CD14-positive monocyte (primary cell): ENCODE measurements at regions not wholly inside any gene's neighbourhood (a gene's known extent, or its start where the extent isn't known, plus 50 kb on each side); places are given as distances from the start of the nearest gene placed in this dataset.

Experiments
- DNase-seq, 3 donors: peaks; one replicate each; pipeline ENCODE4 v3.0.0-alpha.2; 2011 to 2022
- H2AFZ ChIP-seq: 2 replicates; pipeline ENCODE4 v1.6.0; 2012; ENCODE audit warnings: mild to moderate bottlenecking, low read depth, low read length, inconsistent platforms; ENCODE audit not compliant: insufficient read depth, poor library complexity, severe bottlenecking
- H3K27ac ChIP-seq, 2 donors: 1 replicate in 1 of 2; 2 replicates in 1 of 2; pipeline ENCODE4 v1.5.1; 2012 to 2013; ENCODE audit warnings: low read length in 2 of 2, control low read depth in 1 of 2, inconsistent platforms in 1 of 2, low read depth in 1 of 2, mild to moderate bottlenecking in 1 of 2
- H3K27me3 ChIP-seq, 2 donors: one replicate each; pipeline versions ENCODE4 v1.6.0 to v1.6.1; 2011 to 2013; ENCODE audit warnings: low read length in 2 of 2; ENCODE audit not compliant: control insufficient read depth in 2 of 2, insufficient read depth in 2 of 2
- H3K36me3 ChIP-seq, 2 donors: replicated peaks in 1 of 2; 1 replicate in 1 of 2; 2 replicates in 1 of 2; pipeline versions ENCODE4 v1.5.1 to v1.6.1; 2012 to 2013; ENCODE audit warnings: low read length in 2 of 2, control low read depth in 1 of 2, inconsistent platforms in 1 of 2, mild to moderate bottlenecking in 1 of 2; ENCODE audit not compliant: insufficient read depth in 2 of 2, control insufficient read depth in 1 of 2
- H3K4me1 ChIP-seq, 2 donors: 1 replicate in 1 of 2; 2 replicates in 1 of 2; pipeline versions ENCODE4 v1.5.1 to v1.6.1; 2012 to 2013; ENCODE audit warnings: low read length in 2 of 2, control low read depth in 1 of 2, inconsistent platforms in 1 of 2, mild to moderate bottlenecking in 1 of 2, moderate library complexity in 1 of 2; ENCODE audit not compliant: insufficient read depth in 2 of 2, control insufficient read depth in 1 of 2
- H3K4me2 ChIP-seq: replicated peaks from 2 replicates; pipeline ENCODE3; 2012; ENCODE audit warnings: low read length, moderate library complexity, mild to moderate bottlenecking; ENCODE audit not compliant: poor library complexity, severe bottlenecking; ENCODE audit errors: extremely low read depth
- H3K4me3 ChIP-seq, 3 experiments: fragments of 200-600 bp in 1 of 3; sonication (generic) in 1 of 3; replicated peaks in 1 of 3; 1 replicate in 2 of 3; 2 replicates in 1 of 3; pipeline ENCODE4 v1.5.1; 2011 to 2013; ENCODE audit warnings: low read length in 3 of 3, mild to moderate bottlenecking in 3 of 3, control low read depth in 2 of 3, low read depth in 2 of 3, inconsistent platforms in 1 of 3, moderate library complexity in 1 of 3
- H3K79me2 ChIP-seq: 2 replicates; pipeline ENCODE4 v1.6.0; 2012; ENCODE audit warnings: mild to moderate bottlenecking, control low read depth, inconsistent platforms, low read length, moderate library complexity; ENCODE audit not compliant: insufficient read depth
- H3K9ac ChIP-seq: 2 replicates; pipeline ENCODE4 v1.6.0; 2017; ENCODE audit warnings: low read length, mild to moderate bottlenecking; ENCODE audit not compliant: insufficient read depth, poor library complexity, severe bottlenecking
- H3K9me3 ChIP-seq, 2 donors: replicated peaks in 1 of 2; 1 replicate in 1 of 2; 2 replicates in 1 of 2; pipeline versions ENCODE4 v1.5.1 to v1.6.1; 2012 to 2013; ENCODE audit warnings: low read length in 2 of 2, control low read depth in 1 of 2; ENCODE audit not compliant: control insufficient read depth in 1 of 2, insufficient read depth in 1 of 2
- H4K20me1 ChIP-seq: 2 replicates; pipeline ENCODE4 v1.6.0; 2012; ENCODE audit warnings: mild to moderate bottlenecking, low read length, control low read depth, moderate library complexity; ENCODE audit not compliant: insufficient read depth
- H3K27ac Mint-ChIP-seq, 7 donors: one replicate each; pipeline ENCODE4 v1.8.0; 2020; ENCODE audit warnings: mild to moderate bottlenecking in 7 of 7, mixed read lengths in 7 of 7, moderate library complexity in 6 of 7, inconsistent platforms in 2 of 7
- H3K27me3 Mint-ChIP-seq, 3 donors: one replicate each; pipeline ENCODE4 v1.8.0; 2021 to 2022; ENCODE audit warnings: low read depth in 3 of 3, mild to moderate bottlenecking in 3 of 3, mixed read lengths in 3 of 3, moderate library complexity in 3 of 3, inconsistent platforms in 1 of 3
- H3K36me3 Mint-ChIP-seq, 2 donors: one replicate each; pipeline ENCODE4 v1.8.0; 2020; ENCODE audit warnings: mixed read lengths in 2 of 2, inconsistent platforms in 1 of 2, mild to moderate bottlenecking in 1 of 2
- H3K4me1 Mint-ChIP-seq: one replicate; pipeline ENCODE4 v1.8.0; 2020; ENCODE audit warnings: mild to moderate bottlenecking, mixed read lengths
- H3K4me3 Mint-ChIP-seq, 2 donors: one replicate each; pipeline ENCODE4 v1.8.0; 2020; ENCODE audit warnings: mild to moderate bottlenecking in 2 of 2, mixed read lengths in 2 of 2, moderate library complexity in 1 of 2
- H3K9me3 Mint-ChIP-seq, 7 donors: one replicate each; pipeline ENCODE4 v1.8.0; 2020 to 2022; ENCODE audit warnings: mixed read lengths in 7 of 7, mild to moderate bottlenecking in 6 of 7, moderate library complexity in 6 of 7, inconsistent platforms in 2 of 7
- CTCF ChIP-seq: fragments of 200-600 bp; IDR thresholded peaks from one replicate; pipeline ENCODE4 v1.8.0; 2022; ENCODE audit warnings: antibody characterized with exemption, mild to moderate bottlenecking
- WGBS: methylation state at CpG from one replicate; pipeline ENCODE4 v1.1.5; 2013; ENCODE audit warnings: missing lambda C conversion rate; ENCODE audit not compliant: insufficient coverage; 5-methylcytosine and 5-hydroxymethylcytosine counted together
- intact Hi-C, 2 donors: fragments of 100-400 bp; cut with micrococcal nuclease; formaldehyde crosslinking; loops; one replicate each; pipeline versions ENCODE4 v1.15.0 to v1.15.1; 2023

DNA sequence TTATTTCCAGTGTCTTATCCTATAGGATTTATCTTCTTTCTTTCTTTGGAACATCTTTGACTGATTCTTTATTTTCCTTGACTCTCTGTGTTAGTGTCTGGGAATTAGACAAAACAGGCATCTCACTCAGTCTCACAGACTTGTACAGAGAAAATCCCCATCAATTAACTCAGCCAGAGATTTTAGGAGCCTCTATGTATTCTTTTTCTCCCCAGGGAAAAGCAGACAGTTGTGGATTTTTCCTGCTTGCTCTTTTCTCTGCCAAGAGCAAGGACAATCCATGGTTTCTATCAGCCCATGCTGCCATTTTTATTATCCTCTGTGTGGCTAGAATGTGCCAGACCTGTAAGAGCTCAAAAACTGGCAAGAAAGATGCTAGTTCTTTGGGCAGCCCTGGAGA is 595.1 kb downstream of the SNAPC1 start:
- no peak overlapping the region for H3K27ac ChIP-seq
- H3K4me1 ChIP-seq = no peaks in the 10 kb centered on the region
- Mint-ChIP-seq H3K9me3 (peaks cover 0 to 13% (median 9%) of the 10 kb centered on the region in 7 donors), H3K27ac (no peak overlapping the region), H3K27me3 (no peaks in the 10 kb centered on the region), H3K4me1 (no peaks in the 10 kb centered on the region), H3K4me3 (no peak overlapping the region), H3K36me3 (no peaks in the 10 kb centered on the region)
- no peaks in the 10 kb centered on the region for H3K27me3 ChIP-seq
- DNase-seq = no peak
- H3K36me3 ChIP-seq = no peaks in the 10 kb centered on the region
- intact Hi-C loops = no loop called here
- H3K79me2 ChIP-seq = no peaks in the 10 kb centered on the region
- H3K9me3 ChIP-seq = peaks cover 0 to 15% of the 10 kb centered on the region in 2 donors
- H3K4me2 ChIP-seq = no peak overlapping the region
- no peak overlapping the region for H3K9ac ChIP-seq
- no peaks in the 10 kb centered on the region for H4K20me1 ChIP-seq
- no peak for TF ChIP-seq CTCF
- H3K4me3 ChIP-seq = no peak overlapping the region
- H2AFZ ChIP-seq = no peak overlapping the region

- Histone ChIP-seq H3K27ac (no peak overlapping the region), H3K4me2 (no peak overlapping the region), H4K20me1 (no peaks in the 10 kb centered on the region), H3K36me3 (no peaks in the 10 kb centered on the region), H2AFZ (no peak overlapping the region), H3K4me1 (no peaks in the 10 kb centered on the region), H3K27me3 (no peaks in the 10 kb centered on the region), H3K4me3 (no peak overlapping the region), H3K9me3 (peaks cover 4 to 7% of the 10 kb centered on the region in 2 donors), H3K79me2 (no peaks in the 10 kb centered on the region), H3K9ac (no peak overlapping the region)
- no peak overlapping the region for H3K27ac Mint-ChIP-seq
- TF ChIP-seq CTCF = no peak
- no peaks in the 10 kb centered on the region for H3K4me1 Mint-ChIP-seq
- DNase-seq = no peak
- no peak overlapping the region for H3K4me3 Mint-ChIP-seq
- no peaks in the 10 kb centered on the region for H3K36me3 Mint-ChIP-seq
- no peaks in the 10 kb centered on the region for H3K27me3 Mint-ChIP-seq
- 57% methylated on average over 1 of the region's 2 CpGs for WGBS
- H3K9me3 Mint-ChIP-seq = peaks cover 0 to 14% (median 5%) of the 10 kb centered on the region in 7 donors
- intact Hi-C loops = no loop called here
Observed at GRCh38 chr14:62364161-62364560, 601.9 kb downstream of the SNAPC1 start.
